Peyer's patch (tissue), 4 donors: ENCODE measurements at regions not wholly inside any gene's neighbourhood (a gene's known extent, or its start where the extent isn't known, plus 50 kb on each side); places are given as distances from the start of the nearest gene placed in this dataset.

Source experiments
- CTCF ChIP-seq, 6 experiments: fragments of 450-650 bp in 4 of 6; fragments of 200-600 bp in 2 of 6; sonication (generic) in 1 of 6; IDR thresholded peaks; one replicate each; pipeline ENCODE4 v1.5.1; 2017 to 2019; ENCODE audit warnings: antibody characterized with exemption in 6 of 6, mild to moderate bottlenecking in 3 of 6, moderate library complexity in 1 of 6
- POLR2A ChIP-seq, 2 donors: fragments of 450-650 bp; IDR thresholded peaks; one replicate each; pipeline ENCODE4 v1.5.1; 2017; ENCODE audit warnings: antibody characterized with exemption in 2 of 2, mild to moderate bottlenecking in 2 of 2, moderate library complexity in 2 of 2

- no peak for TF ChIP-seq CTCF (IDR thresholded peaks at IDR 0.05)
- no peak for TF ChIP-seq POLR2A (IDR thresholded peaks at IDR 0.05)
Measured at GRCh38 chr3:22700876-22701275, 502.3 kb upstream of the UBE2E2 start.
